Left renal cortex interstitium (tissue), 4 donors: ENCODE measurements at regions not wholly inside any gene's neighbourhood (a gene's known extent, or its start where the extent isn't known, plus 50 kb on each side); places are given as distances from the start of the nearest gene placed in this dataset.

Experiments
- DNase-seq, 4 donors: peaks; one replicate each; pipeline ENCODE4 v3.0.0-alpha.2; 2013; ENCODE audit warnings: low read depth in 4 of 4, low spot score in 2 of 4, missing footprints in 1 of 4

DNA sequence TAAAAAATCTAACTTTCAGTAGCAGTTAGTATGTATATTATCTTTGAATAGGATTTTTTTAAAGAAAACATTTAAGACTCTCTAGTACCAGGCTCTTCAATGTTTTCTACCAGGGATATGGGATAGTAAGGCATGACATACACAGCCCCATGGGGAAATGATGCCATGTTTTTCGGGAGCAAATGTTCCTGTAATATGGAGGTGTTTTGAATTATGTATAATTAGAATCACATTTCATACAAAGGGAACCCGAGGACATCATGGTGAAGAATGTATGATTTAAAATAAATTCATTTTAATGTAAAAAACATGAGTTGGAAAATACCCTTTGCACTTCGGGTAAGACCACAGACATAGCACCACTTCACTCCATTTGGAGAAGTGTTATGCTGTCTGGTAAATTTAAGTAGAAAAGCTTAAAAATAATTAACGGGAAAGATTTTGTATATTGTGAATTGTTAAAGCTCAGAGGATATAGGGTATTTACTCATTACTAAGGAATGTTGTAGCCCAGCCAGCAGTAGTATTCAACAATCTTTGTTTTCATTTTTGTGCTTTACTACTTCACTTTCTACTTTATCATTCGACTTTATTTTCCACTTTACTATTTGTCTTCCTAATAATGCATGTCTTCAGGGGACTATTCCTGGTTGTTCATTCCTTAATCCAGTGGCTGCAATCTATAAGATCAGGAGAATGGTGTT, 2050.7 kb downstream of the ARAP2 start:
- DNase-seq: no peak

DNA sequence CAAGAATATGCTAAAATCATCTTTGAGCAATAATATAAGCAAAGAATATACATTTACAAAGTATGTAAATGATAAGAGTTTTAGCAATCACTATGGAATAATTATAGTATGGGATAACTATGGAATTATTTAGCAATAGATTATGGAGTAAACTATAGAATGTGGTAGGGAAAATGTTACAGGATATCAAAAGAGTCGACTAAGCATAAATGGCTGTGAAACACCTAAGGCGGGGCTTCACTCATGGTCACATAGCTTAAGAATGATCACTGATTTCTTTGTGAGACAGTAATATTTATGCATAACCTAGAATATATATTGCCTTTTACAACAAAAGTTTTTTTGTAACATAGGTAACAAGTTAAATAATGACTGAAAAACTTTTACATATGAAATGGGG, 2049.7 kb downstream of the ARAP2 start:
- DNase-seq: no peak

DNA sequence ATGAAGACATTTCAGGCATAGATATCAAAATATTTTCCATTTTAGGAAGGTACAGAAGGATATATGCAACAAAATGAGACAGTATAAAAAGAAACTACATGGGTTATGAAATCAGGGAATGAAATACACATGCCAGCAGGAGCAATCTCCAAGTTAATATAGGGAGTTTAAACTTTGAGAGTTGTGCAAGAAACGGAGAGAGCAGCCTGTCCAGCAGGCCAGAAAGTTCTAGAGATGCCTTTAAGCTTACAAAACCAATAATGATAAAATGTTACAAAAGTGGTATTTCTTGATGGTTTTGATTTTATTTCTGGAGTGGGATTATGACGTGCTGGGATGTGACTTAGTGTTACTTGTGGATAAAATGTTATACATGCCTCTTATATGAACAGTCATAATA, 2047.9 kb downstream of the ARAP2 start:
- DNase-seq: no peak

DNA sequence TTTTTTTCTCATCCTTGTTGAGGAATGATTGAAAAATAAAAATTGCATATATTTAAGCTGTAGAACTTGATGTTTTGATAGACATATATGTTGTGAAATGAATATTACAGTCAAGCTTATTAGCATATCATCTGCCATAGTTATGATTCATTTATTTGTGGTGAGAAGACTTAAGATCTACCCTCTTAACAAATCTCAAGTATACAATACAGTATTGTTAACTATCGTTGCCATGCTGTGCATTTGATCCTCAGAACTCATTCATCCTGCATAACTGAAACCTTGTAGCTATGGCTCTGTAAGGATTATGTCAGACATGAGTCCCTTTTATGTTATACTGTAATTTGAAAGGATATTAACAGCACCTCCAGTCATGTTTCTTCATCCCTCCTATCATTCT, 2045.3 kb downstream of the ARAP2 start:
- DNase-seq: no peak

DNA sequence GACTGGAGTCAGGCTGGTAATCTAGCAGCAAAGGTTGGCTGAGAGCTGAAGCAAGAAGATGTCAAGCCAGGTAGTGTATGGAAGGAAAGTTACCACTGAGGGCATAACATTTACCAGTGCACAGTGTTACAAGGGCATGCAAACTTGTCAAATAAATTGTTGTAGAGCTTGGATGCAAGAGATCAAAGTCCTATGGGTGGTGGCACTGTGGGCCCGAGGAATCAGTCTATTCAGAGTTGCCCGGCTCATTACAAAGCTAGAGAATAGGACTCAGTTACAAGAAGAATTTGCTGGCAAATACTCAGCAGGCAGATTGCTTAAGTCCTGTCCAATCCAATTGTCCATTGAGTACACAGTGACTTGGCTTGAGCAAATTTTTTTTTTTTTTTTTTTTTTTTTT, 2043.8 kb downstream of the ARAP2 start:
- no peak for DNase-seq

DNA sequence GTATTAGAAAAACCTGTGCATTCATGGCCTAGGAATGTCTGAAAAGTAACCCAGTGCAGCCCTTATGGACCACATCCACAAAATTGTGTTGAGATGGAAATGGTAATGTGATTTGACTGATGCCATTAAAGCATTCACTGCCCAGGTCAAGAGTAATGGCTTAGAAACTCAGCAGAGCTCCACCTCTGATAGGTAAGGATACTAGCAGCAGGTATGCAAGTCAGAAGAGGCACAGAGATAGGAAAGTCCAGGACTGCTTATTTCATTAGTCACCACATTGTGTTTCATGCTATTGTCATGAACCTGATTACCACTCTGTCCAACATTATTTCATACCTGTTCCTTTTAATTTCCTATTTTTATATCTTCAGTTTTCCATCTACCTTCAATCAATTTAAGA, 2042.2 kb downstream of the ARAP2 start:
- no peak for DNase-seq

DNA sequence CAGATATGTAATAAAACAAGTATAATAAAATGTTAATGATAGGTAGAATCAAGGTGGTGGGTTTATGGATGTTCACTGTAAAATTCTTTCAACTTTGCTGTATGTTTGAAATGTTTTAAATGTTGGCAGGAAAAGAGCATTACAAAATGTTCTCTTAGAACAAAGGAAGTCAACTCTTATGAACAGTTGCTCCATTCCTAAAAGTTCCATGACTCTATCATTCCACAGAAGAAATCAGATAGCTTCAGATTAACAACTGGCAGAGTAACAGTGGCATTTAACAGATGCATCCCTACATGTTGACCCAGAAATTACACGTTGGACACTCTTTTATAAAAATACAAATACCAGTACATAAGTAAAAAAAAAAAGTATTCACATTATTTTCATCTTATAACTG, 2023.7 kb downstream of the ARAP2 start:
- no peak for DNase-seq

DNA sequence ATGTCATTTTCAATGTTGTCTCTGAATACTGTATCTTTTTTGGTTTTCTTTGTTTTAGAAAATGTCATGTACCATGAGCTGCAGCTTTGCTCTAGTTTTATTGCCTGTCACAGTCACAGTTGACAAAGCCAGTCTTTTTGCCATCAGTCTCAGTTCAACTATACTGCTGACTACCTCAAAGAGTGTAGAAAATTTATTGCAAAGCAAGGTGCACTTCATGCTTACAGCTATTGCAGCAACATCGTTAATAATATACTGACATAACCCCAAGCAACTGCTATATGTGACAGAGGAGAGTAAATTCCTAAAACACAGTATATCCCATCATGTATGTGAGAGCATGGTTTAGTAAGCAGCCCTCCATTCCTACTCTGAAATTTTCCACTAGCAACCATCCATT, 2022.3 kb downstream of the ARAP2 start:
- DNase-seq: no peak

DNA sequence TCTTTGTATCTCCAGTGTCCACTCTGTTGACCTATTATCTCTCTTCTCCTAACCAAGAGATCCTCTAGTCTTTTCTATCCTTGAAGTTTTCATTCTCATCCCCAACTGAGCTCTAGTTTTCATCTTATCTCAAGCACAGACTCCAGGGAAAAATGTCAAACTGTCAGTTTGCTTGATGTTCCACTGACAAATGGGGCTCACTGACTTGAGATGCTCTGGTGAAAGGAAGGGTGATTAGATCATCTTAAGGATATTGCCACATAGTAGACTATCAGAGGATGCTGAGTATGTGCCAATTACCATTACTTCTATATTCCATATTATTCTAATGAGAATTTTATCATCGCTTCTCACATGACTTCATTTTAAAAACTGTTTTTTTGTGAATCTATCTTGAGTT, 2008.2 kb downstream of the ARAP2 start:
- no peak for DNase-seq

DNA sequence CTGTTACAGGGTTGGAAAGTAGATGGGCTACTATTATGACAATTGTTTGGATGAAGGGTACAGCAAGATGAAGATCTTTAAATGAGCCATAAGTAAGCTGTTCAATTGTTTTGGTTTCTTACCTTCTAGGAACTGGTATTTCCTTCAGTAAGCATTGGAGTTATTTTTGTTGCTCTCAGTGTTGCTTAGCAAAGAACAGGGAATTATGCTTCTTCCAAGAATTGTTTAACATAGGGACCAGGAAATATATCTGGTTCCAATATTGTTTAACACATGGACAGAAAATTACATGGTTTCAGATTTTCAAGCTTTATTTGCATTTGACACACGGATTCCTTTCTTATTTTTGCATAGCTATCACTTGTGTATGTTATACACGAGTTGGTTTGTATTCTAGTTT, 1999.0 kb downstream of the ARAP2 start:
- no peak for DNase-seq

DNA sequence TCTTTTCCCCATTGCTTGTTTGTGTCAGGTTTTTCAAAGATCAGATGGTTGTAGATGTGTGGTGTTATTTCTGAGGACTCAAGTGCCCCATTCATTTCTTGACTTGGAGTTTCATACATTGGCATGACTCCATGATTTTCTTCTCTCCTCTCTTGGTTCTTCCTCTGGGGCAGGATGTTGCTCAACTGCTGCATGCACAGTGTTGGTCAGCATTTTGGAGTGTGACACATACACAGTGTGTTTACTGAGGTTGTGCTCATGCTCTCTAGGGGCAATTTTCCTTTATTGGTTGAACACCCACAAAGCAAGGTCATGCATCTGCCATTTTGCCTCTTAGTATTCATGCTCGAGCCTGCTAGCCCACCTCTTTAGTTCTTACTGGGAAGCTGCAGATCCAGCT, 1993.8 kb downstream of the ARAP2 start:
- no peak for DNase-seq

DNA sequence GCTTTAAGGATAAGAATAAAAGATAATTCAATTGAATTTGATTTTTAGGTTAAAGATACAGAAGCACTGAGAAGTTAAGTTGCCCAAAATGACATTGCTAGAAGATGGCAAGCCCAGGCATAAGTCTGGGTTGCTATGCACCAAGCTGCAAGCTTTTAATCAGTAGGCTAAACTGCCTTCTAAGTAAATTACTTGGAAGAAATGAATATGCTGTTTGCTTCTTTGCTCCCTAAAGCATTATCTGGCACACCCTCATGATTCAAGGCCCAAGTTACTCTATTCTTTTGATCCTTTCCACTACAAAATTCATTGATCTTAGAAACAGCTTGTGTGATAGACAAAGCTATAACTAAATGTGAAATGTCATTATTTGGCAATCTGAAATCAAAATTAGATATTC, 1991.1 kb downstream of the ARAP2 start:
- DNase-seq: no peak

DNA sequence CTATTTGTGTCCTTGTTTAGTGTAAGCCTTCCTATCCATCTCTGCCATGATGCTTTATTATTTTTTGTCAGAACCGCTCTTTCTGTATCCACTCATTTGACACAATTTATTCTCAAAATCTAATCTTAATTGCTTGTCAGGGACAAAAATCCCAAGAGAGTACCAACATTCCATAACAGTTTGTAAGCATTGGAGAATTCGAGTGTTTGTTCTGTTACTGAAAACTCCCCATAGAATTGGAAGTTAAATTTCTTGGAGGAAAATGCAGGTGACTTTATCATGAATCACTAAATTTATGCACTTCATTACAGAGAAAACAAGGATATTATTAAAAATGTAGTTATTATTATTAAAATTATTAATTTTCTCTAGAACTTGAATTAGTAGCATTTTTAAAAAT, 1986.1 kb downstream of the ARAP2 start:
- no peak for DNase-seq

DNA sequence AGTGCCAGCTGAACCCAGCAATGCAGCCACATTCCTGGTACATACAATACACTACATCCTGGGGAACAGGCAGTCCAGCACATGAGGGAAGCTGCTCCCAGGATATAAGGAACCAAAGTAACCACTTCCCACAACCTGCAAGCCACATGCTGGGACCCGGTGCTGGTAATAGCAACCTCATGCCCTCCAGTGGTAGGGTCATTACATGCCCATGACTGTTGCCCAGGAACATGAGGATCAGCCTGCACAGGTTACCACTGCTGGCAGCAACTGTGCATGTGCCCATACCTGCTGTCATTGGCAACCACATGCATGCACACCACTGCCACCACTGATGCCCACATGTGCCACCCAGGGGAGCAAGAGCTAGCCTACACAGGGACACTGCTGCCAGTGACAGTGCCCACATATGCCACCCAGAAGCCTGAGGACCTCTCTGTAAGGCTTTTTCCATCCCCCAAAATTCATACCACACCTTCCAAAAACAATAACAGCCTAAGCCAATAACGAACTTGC, 1982.5 kb downstream of the ARAP2 start:
- no peak for DNase-seq

DNA sequence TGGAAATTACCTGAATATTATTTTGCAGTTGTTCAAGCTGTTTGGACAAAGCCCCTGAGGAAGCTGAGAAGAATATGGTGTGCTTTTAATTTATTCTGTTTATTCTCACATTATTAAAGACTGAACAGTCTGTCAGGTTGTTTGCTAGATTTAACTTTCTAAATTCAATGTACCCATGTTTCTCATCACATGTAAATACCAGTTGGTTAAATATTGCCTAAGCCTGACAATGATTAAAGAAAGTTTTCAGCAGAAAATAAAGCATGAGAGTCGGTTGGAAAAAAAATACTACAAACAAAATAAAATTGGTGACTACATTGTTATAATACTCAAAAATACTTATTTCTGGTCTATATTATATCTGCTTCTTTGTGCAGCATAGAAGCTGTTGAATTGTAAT, 1974.7 kb downstream of the ARAP2 start:
- peak in 1 of 4 donors; percentile 17 for DNase-seq

DNA sequence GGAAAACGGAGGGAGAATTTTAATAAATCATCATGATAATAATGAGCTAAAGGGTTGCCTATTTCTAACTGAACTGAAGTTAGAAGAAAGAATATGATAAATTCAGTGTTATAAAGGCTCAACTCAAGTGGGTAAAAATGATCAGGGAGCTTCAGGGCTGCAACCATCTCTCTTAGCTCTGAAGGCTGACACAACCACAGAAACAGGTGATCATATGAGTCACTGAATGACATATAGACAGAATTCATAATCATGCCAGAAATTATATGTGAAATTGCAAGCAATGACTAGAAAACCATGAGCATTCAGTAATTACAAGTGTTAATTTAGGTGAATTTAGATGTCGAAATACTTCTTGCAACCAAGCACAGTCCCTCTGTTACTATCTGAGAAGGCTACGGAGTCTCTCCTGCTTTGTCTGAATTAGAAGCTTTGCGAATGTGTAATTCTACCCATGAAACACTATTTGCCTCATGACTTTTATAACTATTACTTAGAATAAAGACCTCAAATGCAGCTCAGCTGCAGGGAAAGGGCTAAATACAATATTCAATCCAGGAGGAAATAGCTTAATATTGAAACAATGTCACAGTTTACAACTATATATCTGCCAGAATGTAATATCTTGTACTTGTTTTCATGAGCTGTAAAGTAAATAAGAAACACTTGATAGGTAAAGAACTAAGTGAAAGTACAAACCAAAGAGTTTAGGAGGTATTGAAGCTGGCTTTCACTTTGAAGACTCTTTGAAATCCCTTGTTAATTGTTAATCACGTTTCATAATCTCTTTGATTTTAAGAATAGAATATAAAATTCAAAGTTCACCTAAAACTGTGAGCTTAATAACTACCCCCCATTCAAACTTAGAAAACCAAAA, 1972.6 kb downstream of the ARAP2 start:
- DNase-seq: no peak

DNA sequence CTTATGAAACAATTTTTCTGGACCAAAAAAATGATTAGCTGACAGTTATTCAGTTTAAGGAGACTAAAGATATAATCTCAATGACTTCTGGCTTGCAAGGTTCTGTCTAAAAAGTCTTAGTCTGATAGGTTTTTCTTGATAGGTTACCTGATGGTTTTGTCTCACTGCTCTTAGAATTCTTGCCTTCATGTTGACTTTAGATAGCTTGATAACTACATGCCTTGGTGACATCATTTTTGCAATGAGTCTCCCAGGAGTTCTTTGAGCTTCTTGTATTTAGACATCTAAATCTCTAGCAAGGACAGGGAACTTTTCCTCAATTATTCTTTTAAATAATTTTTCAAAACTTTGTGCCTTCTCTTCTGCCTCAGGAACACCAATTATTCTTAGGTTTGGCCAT, 1965.3 kb downstream of the ARAP2 start:
- DNase-seq: no peak

DNA sequence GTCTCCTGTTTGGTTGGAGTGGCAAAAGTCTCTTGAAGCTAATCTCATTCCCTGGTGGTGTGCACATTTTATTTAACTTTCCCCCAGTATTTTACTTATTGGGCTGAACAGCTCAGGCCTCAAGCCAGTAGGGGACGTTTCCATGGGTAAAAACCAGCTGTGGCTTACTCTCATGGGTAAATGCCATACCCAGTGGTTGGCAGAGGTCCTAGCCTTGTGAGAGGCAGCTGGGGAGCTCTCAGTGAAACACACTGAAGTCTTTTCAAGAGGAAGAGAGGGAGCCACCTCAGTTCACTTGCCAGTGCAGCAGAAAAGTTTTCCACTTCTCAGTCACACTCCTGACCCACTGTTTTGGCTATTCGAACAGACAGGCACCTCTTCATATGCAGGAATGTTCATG, 1964.2 kb downstream of the ARAP2 start:
- no peak for DNase-seq

DNA sequence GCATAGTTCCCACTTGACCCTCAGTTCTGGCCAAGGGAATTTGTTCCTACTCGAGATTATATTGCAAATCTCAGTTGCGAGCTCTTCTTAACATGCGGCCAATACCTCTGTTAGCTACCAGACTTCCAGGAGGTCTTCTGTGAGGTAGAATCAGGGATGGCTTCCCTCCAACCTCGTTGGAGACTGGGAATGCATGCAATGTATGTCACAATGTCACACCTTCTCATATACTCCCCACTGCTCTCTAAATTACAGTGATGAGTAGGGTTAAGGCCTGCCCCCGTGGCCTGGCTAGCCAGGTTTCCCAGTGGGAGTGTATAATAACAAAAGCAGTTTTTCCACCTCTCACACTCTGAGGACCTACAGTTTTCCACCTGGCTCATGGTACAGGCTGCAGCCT, 1962.5 kb downstream of the ARAP2 start:
- DNase-seq: no peak

DNA sequence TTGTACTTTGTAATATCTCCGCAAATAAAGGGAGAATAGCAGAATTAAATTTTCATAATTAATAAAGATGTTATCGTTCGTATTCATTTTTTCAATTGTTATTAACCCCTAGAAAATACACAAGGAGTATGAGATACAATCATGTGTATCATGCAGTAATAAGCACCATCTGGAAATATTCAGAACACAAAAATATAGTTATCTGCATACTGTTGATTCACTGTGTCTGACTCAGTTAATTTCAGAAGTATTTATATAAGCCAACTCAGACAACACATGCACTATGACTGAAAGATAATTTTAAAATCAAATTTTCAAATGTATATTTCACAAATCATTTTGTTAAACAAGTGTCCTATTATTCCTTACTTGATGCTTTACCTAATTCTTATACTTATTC, 1954.8 kb downstream of the ARAP2 start:
- no peak for DNase-seq

DNA sequence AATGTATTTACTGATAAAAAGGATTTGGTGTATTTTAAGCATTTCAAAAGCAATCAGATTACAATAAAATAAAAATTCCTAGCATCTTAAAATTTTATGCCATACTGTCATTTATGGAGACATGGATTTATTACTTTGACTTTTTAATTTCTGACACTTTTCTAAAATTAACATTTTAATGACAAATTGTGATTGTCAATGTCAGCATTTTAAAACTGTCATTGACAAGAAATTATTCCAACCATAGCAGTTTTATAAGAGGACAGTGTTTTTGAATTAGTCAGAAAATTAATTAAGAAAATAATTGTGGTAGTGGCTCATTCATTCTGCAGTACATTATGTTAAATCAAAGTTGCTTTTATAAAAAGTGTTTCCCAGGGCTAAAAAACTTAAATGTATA, 1954.4 kb downstream of the ARAP2 start:
- no peak for DNase-seq

DNA sequence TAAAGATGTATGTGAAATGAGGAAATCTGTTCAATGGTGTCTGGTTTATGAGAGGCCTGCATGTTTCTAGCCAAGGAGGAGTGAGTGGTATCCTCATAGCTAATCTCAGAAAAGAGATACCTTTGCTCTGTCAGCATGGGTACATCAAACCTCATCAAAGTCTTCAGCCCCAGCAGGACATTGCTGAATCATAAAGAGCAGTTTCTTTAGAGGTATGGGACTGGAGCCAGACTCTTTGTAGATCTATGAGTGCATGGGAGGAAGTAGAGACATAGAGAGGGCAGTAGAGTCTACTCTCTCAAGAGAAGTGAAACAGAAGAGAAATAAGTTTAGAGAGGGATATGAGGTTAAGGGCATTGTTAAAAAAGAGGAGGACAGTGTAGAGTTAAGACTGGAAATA, 1950.9 kb downstream of the ARAP2 start:
- DNase-seq: no peak
